Motor neuron (in vitro differentiated cells): ENCODE measurements at regions not wholly inside any gene's neighbourhood (a gene's known extent, or its start where the extent isn't known, plus 50 kb on each side); places are given as distances from the start of the nearest gene placed in this dataset.
A peak's percentile ranks its signal among the peaks of the same experiment; 100 is the strongest.

Experiments used
- ATAC-seq, 8 experiments: fragments of 200-7000 bp; cut with Tn5 transposase; replicated peaks in 6 of 8; 2 replicates each; pipeline ENCODE4 v1.8.0; 2021; ENCODE audit warnings: mild to moderate bottlenecking in 8 of 8, moderate library complexity in 8 of 8
- H3K27ac ChIP-seq, 2 donors: fragments of 250-450 bp; sonication (Bioruptor Pico); 2 replicates each; pipeline ENCODE4 v1.9.0; 2021; ENCODE audit warnings: antibody characterized with exemption in 2 of 2, mild to moderate bottlenecking in 2 of 2, moderate library complexity in 1 of 2
- H3K4me1 ChIP-seq, 2 donors: fragments of 250-450 bp; sonication (Bioruptor Pico); replicated peaks in 1 of 2; 2 replicates each; pipeline ENCODE4 v1.6.1; 2021; ENCODE audit warnings: antibody characterized with exemption in 2 of 2, mild to moderate bottlenecking in 2 of 2, moderate library complexity in 1 of 2
- H3K4me3 ChIP-seq, 5 donors: fragments of 250-450 bp; sonication (Bioruptor Pico); 2 replicates each; pipeline ENCODE4 v1.9.0; 2021; ENCODE audit warnings: antibody characterized with exemption in 5 of 5, mild to moderate bottlenecking in 5 of 5, moderate library complexity in 4 of 5
- WGBS, 10 experiments: fragments of 450-650 bp; shearing (Covaris generic); methylation state at CpG; one replicate each; pipeline ENCODE4 v1.0.0; 2022; 5-methylcytosine and 5-hydroxymethylcytosine counted together
- in situ Hi-C, 9 experiments: fragments of 400-800 bp; cut with MboI; loops; one replicate each; pipeline ENCODE4 v1.15.0; 2021; ENCODE audit warnings: low sequenced_read_pairs in 9 of 9, low pct_unique_long_range_greater_than_20kb in 2 of 9; ENCODE audit not compliant: unreplicated experiment in 9 of 9

DNA sequence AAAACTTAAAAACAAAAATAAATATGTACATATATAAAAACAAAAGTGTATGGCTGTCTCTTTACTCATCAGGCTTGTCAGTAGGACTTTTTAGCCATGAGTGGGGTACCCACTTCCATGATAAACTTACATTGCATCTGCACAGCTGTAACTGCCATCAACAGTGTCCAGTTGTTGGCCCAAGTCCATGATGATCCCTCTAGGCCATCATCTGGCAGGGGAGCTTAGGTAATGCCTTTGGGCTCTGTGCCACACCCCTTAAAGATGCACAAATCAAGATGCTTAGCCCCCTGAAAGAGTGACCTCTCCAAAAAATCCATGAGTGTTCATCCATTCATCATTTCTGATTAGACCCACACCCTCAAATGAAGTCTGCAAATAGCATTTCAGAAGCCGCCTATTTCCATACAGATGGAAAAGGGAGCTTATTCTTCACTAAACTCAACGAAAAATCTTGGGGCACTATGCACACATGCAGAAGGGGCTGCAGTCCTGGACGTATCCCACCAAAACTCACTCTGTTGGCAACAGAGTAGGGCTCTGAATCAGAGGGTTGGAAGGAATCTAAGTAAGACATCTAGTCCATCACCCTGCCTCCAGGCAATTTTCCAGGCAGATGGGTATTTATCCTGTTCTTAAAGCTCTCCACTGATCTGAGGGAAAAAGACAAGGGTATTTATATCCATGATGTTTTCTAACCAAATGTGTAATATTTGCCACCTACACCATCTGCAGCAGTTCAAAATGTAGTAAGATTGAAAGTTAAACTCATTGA lies 691.0 kb downstream of the ZEB2 start:
- H3K4me3 ChIP-seq, result no peak overlapping the region
- H3K4me1 ChIP-seq, result peaks cover 19 to 23% of the 10 kb centered on the region in 2 donors
- WGBS, 10 experiments, result 0 to 100% (median 80%) methylated on average over 1 to 3 of the region's 3 CpGs; no CpG with 5 or more reads in 1 of the 10 experiments
- in situ Hi-C loops, result no loop called here
- H3K27ac ChIP-seq, result no peak overlapping the region
- peak in 3 of 8 experiments; percentile 62 to 65 (median 62) for ATAC-seq

DNA sequence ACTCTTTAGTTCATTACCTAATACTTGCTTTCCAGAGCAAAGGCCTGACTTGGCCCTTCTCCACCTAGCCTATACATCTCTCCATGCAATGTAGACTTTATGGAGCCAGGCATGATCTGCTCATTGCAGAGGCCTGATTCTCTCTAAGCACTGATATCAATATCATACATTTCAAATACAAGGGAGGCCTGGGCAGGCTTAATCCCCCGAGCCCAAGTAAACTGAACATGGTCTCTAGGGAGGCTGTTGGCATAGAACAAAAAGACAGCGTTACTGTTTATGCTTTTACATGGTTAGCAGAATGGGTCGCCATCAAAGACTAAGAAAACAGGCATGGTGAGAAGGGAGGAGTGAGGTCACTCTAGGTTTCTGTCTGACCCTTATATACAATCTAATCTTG lies 695.1 kb downstream of the ZEB2 start:
- Histone ChIP-seq H3K4me1 (no peaks in the 10 kb centered on the region), H3K27ac (no peak overlapping the region), H3K4me3 (no peak overlapping the region)
- WGBS, 10 experiments, result 50 to 67% (median 61%) methylated on average over 2 to 3 of the region's 3 CpGs; no CpG with 5 or more reads in 3 of the 10 experiments
- in situ Hi-C loops, result loop anchor here in 1 of 9 experiments (25.0 kb wide), 1 partner anchor 237 kb away; no protein-coding TSS in a partner anchor
- no peak for ATAC-seq

DNA sequence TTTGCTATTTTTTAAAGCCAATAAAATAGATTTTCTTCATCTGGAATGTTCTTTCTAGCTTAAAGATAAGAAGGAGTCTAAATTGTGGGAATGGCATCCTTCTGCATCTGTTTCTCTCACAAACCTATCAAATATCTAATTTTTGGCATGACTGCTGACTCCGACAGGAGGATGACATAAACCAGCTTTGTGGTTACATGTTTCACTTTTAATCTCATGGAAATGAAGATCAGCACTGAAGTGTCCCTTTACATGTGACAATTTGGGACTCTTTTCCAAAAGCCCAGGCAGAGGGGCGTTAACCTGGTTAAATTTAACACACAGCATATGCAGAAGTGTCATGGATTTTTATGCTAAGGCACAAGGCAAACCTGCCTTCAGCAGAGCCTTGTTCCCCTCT lies 694.7 kb downstream of the ARHGAP15 start:
- Histone ChIP-seq H3K4me3 (no peak overlapping the region), H3K4me1 (no peaks in the 10 kb centered on the region), H3K27ac (no peak overlapping the region)
- WGBS, 10 experiments, result 8 to 100% (median 100%) methylated on average over 1 to 2 of the region's 2 CpGs; no CpG with 5 or more reads in 2 of the 10 experiments
- in situ Hi-C loops, result loop anchor here in 1 of 9 experiments (25.0 kb wide), 1 partner anchor 237 kb away; no protein-coding TSS in a partner anchor
- peak in 2 of 8 experiments; percentile 6 to 44 for ATAC-seq

DNA sequence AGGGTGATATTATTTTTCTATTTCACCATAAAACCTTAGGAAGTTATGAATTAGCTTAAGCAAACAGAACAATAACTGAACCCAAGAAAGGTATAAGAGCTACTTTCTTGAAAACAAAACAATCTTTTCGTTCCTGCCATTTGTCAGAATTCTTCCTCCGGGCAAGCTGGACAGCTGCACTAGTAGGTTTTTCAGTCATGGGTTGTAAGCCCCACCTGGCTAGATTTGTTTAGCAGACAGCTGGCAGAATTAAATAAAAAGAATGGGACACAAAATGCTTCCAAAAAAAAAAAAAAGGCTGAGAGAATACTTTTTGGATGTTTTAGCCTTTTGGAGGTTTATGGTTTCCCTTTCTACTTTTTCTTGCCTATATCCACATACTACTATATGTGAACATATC lies 694.1 kb downstream of the ARHGAP15 start:
- ATAC-seq, result no peak
- in situ Hi-C loops, result loop anchor here in 1 of 9 experiments (25.0 kb wide), 1 partner anchor 236 kb away; no protein-coding TSS in a partner anchor
- Histone ChIP-seq H3K27ac (no peak overlapping the region), H3K4me3 (no peak overlapping the region), H3K4me1 (no peaks in the 10 kb centered on the region)
- 13 to 100% (median 81%) methylated on average over 1 to 2 of the region's 2 CpGs for WGBS, 10 experiments

DNA sequence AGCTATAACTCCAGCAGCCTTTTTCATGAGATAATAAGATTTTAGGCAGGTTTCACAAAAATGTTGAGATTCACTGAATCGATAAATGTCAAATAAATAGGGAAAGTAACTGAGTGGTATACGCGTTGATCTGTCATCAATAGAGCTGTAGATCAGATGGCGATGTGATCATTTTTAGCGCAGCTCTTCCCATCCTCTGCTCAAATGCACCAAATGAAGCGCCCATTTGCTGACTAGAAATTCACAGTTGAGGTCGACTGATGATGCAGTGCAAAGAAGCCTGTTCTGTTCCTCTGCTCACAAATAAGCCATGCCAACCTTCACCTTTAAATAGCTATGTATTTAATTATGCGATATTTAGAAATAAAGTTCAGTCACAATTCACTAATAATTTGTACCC lies 693.5 kb downstream of the ARHGAP15 start:
- no peaks in the 10 kb centered on the region for H3K4me1 ChIP-seq
- WGBS, 10 experiments, result 70 to 100% (median 97%) methylated on average over 1 to 8 of the region's 8 CpGs; no CpG with 5 or more reads in 1 of the 10 experiments
- no peak for ATAC-seq
- H3K27ac ChIP-seq, result no peak overlapping the region
- no peak overlapping the region for H3K4me3 ChIP-seq
- in situ Hi-C loops, result loop anchor here in 1 of 9 experiments (25.0 kb wide), 1 partner anchor 235 kb away; no protein-coding TSS in a partner anchor

DNA sequence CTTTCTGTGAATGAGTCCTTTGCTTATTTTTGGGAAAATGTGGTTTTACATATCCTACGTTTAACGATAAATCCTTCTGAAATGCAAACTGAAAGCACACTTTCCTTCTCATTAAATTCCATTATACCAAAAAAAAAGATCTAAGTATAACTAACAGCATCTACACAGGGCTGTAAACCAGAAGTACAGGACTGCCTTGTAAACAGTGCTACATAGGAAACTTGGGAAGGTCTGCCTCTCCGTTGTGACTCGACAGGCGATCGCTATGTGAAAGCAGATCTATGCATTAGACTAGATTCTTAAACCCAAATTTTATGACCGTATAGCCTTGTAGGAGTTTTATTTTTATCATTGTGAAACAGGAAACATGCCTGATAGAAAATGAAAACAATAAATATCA lies 690.5 kb downstream of the ARHGAP15 start:
- Histone ChIP-seq H3K27ac (no peak overlapping the region), H3K4me3 (no peak overlapping the region), H3K4me1 (peaks cover 6 to 10% of the 10 kb centered on the region in 2 donors)
- WGBS, 10 experiments, result 0 to 96% (median 88%) methylated on average over 1 to 7 of the region's 7 CpGs
- in situ Hi-C loops, result loop anchor here in 1 of 9 experiments (25.0 kb wide), 1 partner anchor 232 kb away; no protein-coding TSS in a partner anchor
- ATAC-seq, result peak in 3 of 8 experiments; percentile 52 to 69 (median 67)

DNA sequence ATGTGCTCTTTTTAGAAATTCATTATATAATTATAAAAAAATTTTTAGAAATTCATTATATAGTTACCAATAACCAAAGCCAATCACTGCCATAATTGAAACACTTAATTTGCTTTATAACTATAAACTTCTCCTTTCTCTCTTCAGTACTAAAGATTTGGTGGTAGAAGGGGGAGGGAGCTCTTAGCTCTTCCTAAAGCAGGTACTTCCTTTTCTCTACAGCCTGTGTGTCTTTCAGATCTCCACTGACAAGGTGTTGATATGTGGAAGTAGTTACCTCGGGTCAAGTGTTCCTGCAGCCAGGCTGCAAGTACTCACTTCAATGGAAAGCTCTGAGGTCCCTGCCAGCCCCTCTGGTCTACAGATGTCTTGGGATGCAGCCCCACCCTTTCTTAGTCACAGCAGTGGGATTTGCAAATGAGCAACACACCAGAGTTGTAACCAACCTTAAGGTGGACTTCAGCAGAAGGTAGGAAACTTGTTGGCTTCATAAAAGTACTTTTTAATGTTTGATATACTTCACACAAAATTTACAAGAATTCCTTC lies 690.0 kb downstream of the ARHGAP15 start:
- Histone ChIP-seq H3K4me1 (peaks cover 6 to 10% of the 10 kb centered on the region in 2 donors), H3K4me3 (no peak overlapping the region), H3K27ac (no peak overlapping the region)
- 0 to 43% (median 0%) methylated on average over 1 of the region's 1 CpG; no CpG with 5 or more reads in 4 of the 10 experiments for WGBS, 10 experiments
- in situ Hi-C loops, result loop anchor here in 1 of 9 experiments (25.0 kb wide), 1 partner anchor 232 kb away; no protein-coding TSS in a partner anchor
- ATAC-seq, result peak in 3 of 8 experiments; percentile 96 to 99 (median 97)
